Stimulated activated naive B cell treated with anti-CD40 and anti-IgM and Interleukin-4, amounts not matched to agents 10 μg/mL and 1 μg/mL and 100 μg/mL, for 72 hours (primary cell): ENCODE measurements at regions not wholly inside any gene's neighbourhood (a gene's known extent, or its start where the extent isn't known, plus 50 kb on each side); places are given as distances from the start of the nearest gene placed in this dataset.

Experiments used
- ATAC-seq, 2 donors: fragments of 150-1000 bp; cut with Tn5 transposase; replicated peaks; 2 replicates each; pipeline ENCODE4 v1.10.0; 2021; ENCODE audit warnings: moderate library complexity in 1 of 2
- DNase-seq: peaks from one replicate; pipeline ENCODE4 v3.0.0; 2021
- H3K27ac Mint-ChIP-seq: one replicate; pipeline ENCODE4 v1.8.0; 2022; ENCODE audit warnings: mild to moderate bottlenecking, mixed read lengths
- H3K27me3 Mint-ChIP-seq, 2 donors: one replicate each; pipeline ENCODE4 v1.8.0; 2022; ENCODE audit warnings: mixed read lengths in 2 of 2
- H3K36me3 Mint-ChIP-seq, 2 donors: one replicate each; pipeline ENCODE4 v1.8.0; 2022; ENCODE audit warnings: mixed read lengths in 2 of 2, mild to moderate bottlenecking in 1 of 2
- H3K4me1 Mint-ChIP-seq, 2 donors: one replicate each; pipeline ENCODE4 v1.8.0; 2022; ENCODE audit warnings: mixed read lengths in 2 of 2, mild to moderate bottlenecking in 1 of 2
- H3K4me3 Mint-ChIP-seq, 2 donors: one replicate each; pipeline ENCODE4 v1.8.0; 2022; ENCODE audit warnings: mild to moderate bottlenecking in 2 of 2, mixed read lengths in 2 of 2, moderate library complexity in 1 of 2
- H3K9me3 Mint-ChIP-seq, 2 donors: one replicate each; pipeline ENCODE4 v1.8.0; 2022; ENCODE audit warnings: mixed read lengths in 2 of 2, mild to moderate bottlenecking in 1 of 2

DNA sequence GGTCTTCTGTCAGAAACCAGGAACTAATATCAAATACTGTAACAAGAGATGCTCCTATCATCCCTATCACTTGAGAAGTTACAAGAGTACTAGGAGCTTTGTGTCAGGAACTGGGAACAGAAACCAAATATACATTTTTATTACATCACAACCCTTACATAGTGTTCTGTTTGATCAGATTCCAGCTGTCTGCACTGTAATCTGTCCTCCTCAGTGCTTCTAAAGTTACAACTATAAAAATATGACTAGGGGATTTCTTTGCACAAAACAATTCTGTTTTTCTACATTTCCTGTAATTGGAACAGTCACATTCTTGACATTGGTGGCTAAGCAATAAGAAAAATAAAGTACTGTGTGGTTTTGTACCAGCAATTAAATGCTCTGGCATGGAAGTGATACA is 686.0 kb downstream of the PDHA2 start:
- H3K27me3 Mint-ChIP-seq = no peaks in the 10 kb centered on the region
- H3K4me1 Mint-ChIP-seq = no peaks in the 10 kb centered on the region
- no peak overlapping the region for H3K27ac Mint-ChIP-seq
- no peak for ATAC-seq
- peaks cover 0 to 2% of the 10 kb centered on the region in 2 donors for H3K9me3 Mint-ChIP-seq
- no peaks in the 10 kb centered on the region for H3K36me3 Mint-ChIP-seq
- DNase-seq = no peak
- H3K4me3 Mint-ChIP-seq = no peak overlapping the region

DNA sequence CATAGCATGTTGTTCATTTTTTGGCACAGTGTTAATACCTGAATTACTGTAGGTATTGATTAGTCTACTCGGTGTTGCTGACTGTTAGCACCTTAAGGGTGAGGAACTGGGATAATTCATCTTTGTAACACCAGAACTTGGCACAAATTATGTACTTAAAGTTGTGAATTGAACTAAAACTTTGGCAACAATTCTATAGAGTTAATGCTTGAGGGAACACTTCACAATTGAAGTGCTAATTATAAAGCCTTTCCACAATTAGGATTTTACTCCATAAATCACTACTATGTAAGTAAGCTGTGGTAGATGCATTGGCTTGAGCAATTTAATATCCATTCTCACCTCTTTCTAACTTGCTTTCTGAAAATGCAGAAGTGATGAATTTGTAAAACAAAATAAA is 686.7 kb downstream of the PDHA2 start:
- no peaks in the 10 kb centered on the region for H3K9me3 Mint-ChIP-seq
- H3K36me3 Mint-ChIP-seq = no peaks in the 10 kb centered on the region
- no peak overlapping the region for H3K27ac Mint-ChIP-seq
- H3K4me3 Mint-ChIP-seq = no peak overlapping the region
- ATAC-seq (no peak), DNase-seq (no peak)
- no peaks in the 10 kb centered on the region for H3K27me3 Mint-ChIP-seq
- H3K4me1 Mint-ChIP-seq = no peaks in the 10 kb centered on the region

DNA sequence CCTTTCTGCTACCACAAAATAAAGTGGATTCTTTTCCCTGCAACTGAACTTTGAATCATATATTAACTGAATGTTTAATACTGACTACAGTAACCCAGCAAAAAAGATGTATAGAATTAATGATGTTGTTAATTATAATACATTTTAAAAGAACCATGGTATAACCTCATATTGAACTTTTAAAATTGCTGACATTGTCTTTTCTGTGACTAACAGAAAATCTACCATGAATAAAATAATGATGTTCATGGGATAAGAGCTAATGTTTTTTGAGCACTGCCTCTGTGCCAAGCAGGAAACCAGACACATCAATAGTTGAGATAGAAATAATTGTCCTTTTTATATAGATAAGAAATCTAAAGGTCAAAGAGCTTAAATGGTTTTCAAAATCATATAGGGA is 691.9 kb downstream of the PDHA2 start:
- Mint-ChIP-seq H3K27me3 (no peaks in the 10 kb centered on the region), H3K36me3 (no peaks in the 10 kb centered on the region), H3K27ac (no peak overlapping the region), H3K4me1 (no peaks in the 10 kb centered on the region), H3K4me3 (no peak overlapping the region), H3K9me3 (peaks cover 2 to 4% of the 10 kb centered on the region in 2 donors)
- DNase-seq = no peak
- ATAC-seq = no peak

- no peak overlapping the region for H3K4me3 Mint-ChIP-seq
- H3K9me3 Mint-ChIP-seq = peaks cover 0 to 10% of the 10 kb centered on the region in 2 donors
- H3K27me3 Mint-ChIP-seq = no peaks in the 10 kb centered on the region
- no peaks in the 10 kb centered on the region for H3K4me1 Mint-ChIP-seq
- DNase-seq = no peak
- ATAC-seq = no peak
- no peak overlapping the region for H3K27ac Mint-ChIP-seq
- H3K36me3 Mint-ChIP-seq = no peaks in the 10 kb centered on the region
These were observed 703.5 kb downstream of the PDHA2 start for GRCh38 chr4:96543346-96543745.

DNA sequence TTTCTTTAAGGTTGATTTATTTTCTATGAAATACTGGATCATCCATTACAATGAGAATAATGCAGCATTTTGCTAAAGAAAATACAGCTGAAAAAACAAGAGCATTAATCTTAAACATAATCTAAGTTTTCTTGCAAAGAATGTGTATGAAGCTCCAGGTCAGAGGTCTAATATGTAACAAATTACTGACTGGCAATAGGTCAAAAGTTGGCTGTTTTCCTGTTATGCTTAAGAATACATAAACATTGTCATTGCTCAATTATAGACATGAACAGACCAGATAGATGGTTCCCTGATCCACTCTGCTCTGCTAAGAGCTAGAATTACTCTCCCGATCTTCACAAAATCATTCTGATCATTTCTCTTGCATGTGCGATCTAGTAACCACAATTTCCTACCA is 718.6 kb downstream of the PDHA2 start:
- no peaks in the 10 kb centered on the region for H3K27me3 Mint-ChIP-seq
- no peak overlapping the region for H3K4me3 Mint-ChIP-seq
- H3K4me1 Mint-ChIP-seq = no peaks in the 10 kb centered on the region
- H3K9me3 Mint-ChIP-seq = no peaks in the 10 kb centered on the region
- no peak overlapping the region for H3K27ac Mint-ChIP-seq
- DNase-seq (no peak), ATAC-seq (no peak)
- H3K36me3 Mint-ChIP-seq = no peaks in the 10 kb centered on the region

DNA sequence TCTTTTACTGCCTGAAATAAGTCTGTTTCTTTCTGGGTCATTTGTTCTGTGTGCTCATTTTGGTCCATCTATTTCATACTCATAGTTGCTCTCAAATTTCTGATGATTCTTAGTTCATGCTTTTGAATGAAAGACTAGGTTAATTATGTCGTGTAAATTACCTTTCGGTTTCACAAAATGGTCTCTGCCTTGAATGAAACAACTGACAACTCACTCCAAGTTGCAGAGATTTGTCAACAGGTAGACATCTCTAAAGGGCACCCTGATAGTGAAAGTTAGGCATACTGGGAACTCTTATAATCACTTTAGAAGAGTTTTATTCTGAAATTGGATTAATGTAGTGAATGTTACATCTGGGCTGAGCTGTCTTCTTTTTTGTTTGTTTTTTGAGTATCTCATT is 726.9 kb downstream of the PDHA2 start:
- Mint-ChIP-seq H3K4me3 (no peak overlapping the region), H3K4me1 (no peaks in the 10 kb centered on the region), H3K36me3 (no peaks in the 10 kb centered on the region), H3K9me3 (peaks cover 0 to 3% of the 10 kb centered on the region in 2 donors), H3K27ac (no peak overlapping the region), H3K27me3 (no peaks in the 10 kb centered on the region)
- ATAC-seq (no peak), DNase-seq (no peak)

GRCh38 chr4:96585304-96585703 is 745.4 kb downstream of the PDHA2 start:
- Mint-ChIP-seq H3K9me3 (peaks cover 6 to 9% of the 10 kb centered on the region in 2 donors), H3K27me3 (no peaks in the 10 kb centered on the region), H3K27ac (no peak overlapping the region), H3K4me3 (no peak overlapping the region), H3K36me3 (no peaks in the 10 kb centered on the region), H3K4me1 (no peaks in the 10 kb centered on the region)
- no peak for ATAC-seq
- no peak for DNase-seq

- ATAC-seq (no peak), DNase-seq (no peak)
- Mint-ChIP-seq H3K4me1 (no peaks in the 10 kb centered on the region), H3K9me3 (peaks cover 4 to 5% of the 10 kb centered on the region in 2 donors), H3K36me3 (no peaks in the 10 kb centered on the region), H3K4me3 (no peak overlapping the region), H3K27me3 (no peaks in the 10 kb centered on the region), H3K27ac (no peak overlapping the region)
These were observed 753.5 kb downstream of the PDHA2 start for GRCh38 chr4:96593422-96593821.

GRCh38 chr4:96598465-96598864 is 758.6 kb downstream of the PDHA2 start:
- ATAC-seq (no peak), DNase-seq (no peak)
- Mint-ChIP-seq H3K9me3 (peaks cover 0 to 1% of the 10 kb centered on the region in 2 donors), H3K27me3 (no peaks in the 10 kb centered on the region), H3K36me3 (no peaks in the 10 kb centered on the region), H3K27ac (no peak overlapping the region), H3K4me1 (no peaks in the 10 kb centered on the region), H3K4me3 (no peak overlapping the region)

DNA sequence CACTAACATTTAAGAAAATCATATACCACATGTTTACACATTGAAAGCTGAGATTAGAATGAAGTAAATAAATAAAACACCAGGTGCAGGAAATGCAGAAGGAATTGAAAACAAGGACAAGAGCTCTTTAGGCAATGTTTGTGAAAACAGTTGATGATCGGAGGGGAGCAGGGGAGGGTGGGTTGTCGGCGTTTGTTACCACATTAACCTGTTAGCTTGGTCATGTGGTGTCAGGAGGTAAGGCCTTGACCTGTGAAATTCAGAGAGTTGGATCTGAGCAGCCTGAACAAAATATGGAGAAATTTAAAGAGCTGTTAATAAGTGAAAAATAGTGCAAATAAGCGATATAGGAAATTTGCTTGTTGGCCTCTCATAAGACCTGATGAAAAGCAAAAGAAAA is 759.9 kb downstream of the PDHA2 start:
- H3K4me1 Mint-ChIP-seq = no peaks in the 10 kb centered on the region
- DNase-seq (no peak), ATAC-seq (no peak)
- no peaks in the 10 kb centered on the region for H3K27me3 Mint-ChIP-seq
- no peaks in the 10 kb centered on the region for H3K36me3 Mint-ChIP-seq
- H3K4me3 Mint-ChIP-seq = no peak overlapping the region
- H3K9me3 Mint-ChIP-seq = peaks cover 0 to 1% of the 10 kb centered on the region in 2 donors
- H3K27ac Mint-ChIP-seq = no peak overlapping the region

DNA sequence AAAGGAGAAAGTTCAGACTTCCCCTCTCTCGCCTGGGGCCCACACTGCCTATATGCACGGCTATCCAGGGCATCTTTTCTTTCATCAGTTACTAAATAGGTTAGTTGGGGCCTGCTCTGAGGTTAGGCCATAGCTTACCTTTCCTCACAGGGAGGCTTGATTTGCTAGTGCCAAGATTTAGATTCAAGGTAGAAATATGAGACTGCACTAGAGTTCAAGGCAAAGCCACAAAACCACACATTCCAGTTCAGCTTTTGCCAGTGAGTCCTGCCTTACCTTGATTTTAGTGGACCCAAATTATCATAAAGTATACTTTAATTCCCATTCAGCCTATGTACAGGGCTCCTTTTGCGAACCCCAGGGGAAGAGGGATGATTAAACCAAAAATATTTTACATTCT is 762.8 kb downstream of the PDHA2 start:
- no peaks in the 10 kb centered on the region for H3K36me3 Mint-ChIP-seq
- ATAC-seq (no peak), DNase-seq (no peak)
- H3K27me3 Mint-ChIP-seq = no peaks in the 10 kb centered on the region
- H3K4me1 Mint-ChIP-seq = no peaks in the 10 kb centered on the region
- H3K4me3 Mint-ChIP-seq = no peak overlapping the region
- H3K9me3 Mint-ChIP-seq = peaks cover 0 to 1% of the 10 kb centered on the region in 2 donors
- no peak overlapping the region for H3K27ac Mint-ChIP-seq

DNA sequence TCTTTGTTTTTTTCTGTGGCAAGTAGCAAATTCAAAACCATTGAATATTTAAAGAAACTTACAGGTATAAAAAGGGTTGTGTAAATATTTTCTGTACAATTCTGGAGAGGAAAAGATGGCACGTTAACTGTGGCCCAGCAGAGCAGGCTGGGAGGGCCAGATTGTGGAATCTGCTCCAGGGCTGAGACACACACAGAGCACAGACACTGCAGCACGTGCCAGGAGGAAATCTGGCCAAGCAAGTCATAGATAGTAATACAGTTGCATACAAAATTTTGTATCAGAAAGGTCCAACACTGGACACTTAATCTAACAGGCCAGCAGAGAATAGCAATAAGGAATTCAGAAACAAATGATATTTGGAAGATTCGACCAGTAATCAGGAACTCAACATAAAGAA is 763.7 kb downstream of the PDHA2 start:
- Mint-ChIP-seq H3K9me3 (peaks cover 0 to 3% of the 10 kb centered on the region in 2 donors), H3K36me3 (no peaks in the 10 kb centered on the region), H3K4me3 (no peak overlapping the region), H3K4me1 (no peaks in the 10 kb centered on the region), H3K27me3 (no peaks in the 10 kb centered on the region), H3K27ac (no peak overlapping the region)
- DNase-seq = no peak
- no peak for ATAC-seq

- no peaks in the 10 kb centered on the region for H3K4me1 Mint-ChIP-seq
- no peak overlapping the region for H3K4me3 Mint-ChIP-seq
- H3K9me3 Mint-ChIP-seq = peaks cover 0 to 5% of the 10 kb centered on the region in 2 donors
- no peaks in the 10 kb centered on the region for H3K27me3 Mint-ChIP-seq
- H3K36me3 Mint-ChIP-seq = no peaks in the 10 kb centered on the region
- H3K27ac Mint-ChIP-seq = no peak overlapping the region
- DNase-seq = no peak
- ATAC-seq = no peak
These were observed 766.6 kb downstream of the PDHA2 start for GRCh38 chr4:96606451-96606850.

DNA sequence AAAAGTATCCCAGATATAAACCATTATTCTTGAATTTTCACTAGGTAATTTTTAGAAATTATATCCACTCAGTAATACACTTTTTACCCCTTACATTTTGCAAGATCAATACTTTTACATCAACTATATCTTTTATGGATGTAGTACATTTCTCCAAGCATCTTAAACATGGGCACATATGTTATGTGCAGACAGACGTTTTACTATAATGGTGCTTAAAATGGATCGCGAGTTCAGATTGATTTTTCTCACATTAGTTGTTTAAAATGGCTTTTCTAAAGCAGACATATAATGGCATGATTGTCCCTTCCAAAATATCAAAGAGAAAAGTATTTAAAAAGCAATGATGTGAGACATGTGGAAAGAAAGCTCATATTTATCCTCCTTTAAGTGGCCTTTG is 786.1 kb downstream of the PDHA2 start:
- H3K4me3 Mint-ChIP-seq = no peak overlapping the region
- no peaks in the 10 kb centered on the region for H3K36me3 Mint-ChIP-seq
- H3K27ac Mint-ChIP-seq = no peak overlapping the region
- DNase-seq (no peak), ATAC-seq (no peak)
- no peaks in the 10 kb centered on the region for H3K4me1 Mint-ChIP-seq
- H3K9me3 Mint-ChIP-seq = peaks cover 0 to 9% of the 10 kb centered on the region in 2 donors
- no peaks in the 10 kb centered on the region for H3K27me3 Mint-ChIP-seq

- Mint-ChIP-seq H3K27me3 (no peaks in the 10 kb centered on the region), H3K9me3 (peaks cover 0 to 9% of the 10 kb centered on the region in 2 donors), H3K27ac (no peak overlapping the region), H3K4me3 (no peak overlapping the region), H3K36me3 (no peaks in the 10 kb centered on the region), H3K4me1 (no peaks in the 10 kb centered on the region)
- DNase-seq (no peak), ATAC-seq (no peak)
These were observed 790.9 kb downstream of the PDHA2 start for GRCh38 chr4:96630839-96631238.

- ATAC-seq (no peak), DNase-seq (no peak)
- no peaks in the 10 kb centered on the region for H3K27me3 Mint-ChIP-seq
- H3K4me1 Mint-ChIP-seq = no peaks in the 10 kb centered on the region
- no peak overlapping the region for H3K27ac Mint-ChIP-seq
- no peaks in the 10 kb centered on the region for H3K36me3 Mint-ChIP-seq
- no peak overlapping the region for H3K4me3 Mint-ChIP-seq
- H3K9me3 Mint-ChIP-seq = peaks cover 9 to 12% of the 10 kb centered on the region in 2 donors
These were observed 798.1 kb downstream of the PDHA2 start for GRCh38 chr4:96637971-96638412.
